HG02852 (cell line): ENCODE measurements at regions not wholly inside any gene's neighbourhood (a gene's known extent, or its start where the extent isn't known, plus 50 kb on each side); places are given as distances from the start of the nearest gene placed in this dataset.
"Not testable (repeated sequence)": the region's sequence is repeated elsewhere in the genome, so short reads cannot be mapped to it uniquely, and the experiment has no call there.

Source experiments
- ATAC-seq: cut with Tn5 transposase; IDR thresholded peaks from one replicate; pipeline ENCODE4 v1.9.1; 2021; ENCODE audit warnings: mild to moderate bottlenecking, moderate library complexity; ENCODE audit not compliant: unreplicated experiment

DNA sequence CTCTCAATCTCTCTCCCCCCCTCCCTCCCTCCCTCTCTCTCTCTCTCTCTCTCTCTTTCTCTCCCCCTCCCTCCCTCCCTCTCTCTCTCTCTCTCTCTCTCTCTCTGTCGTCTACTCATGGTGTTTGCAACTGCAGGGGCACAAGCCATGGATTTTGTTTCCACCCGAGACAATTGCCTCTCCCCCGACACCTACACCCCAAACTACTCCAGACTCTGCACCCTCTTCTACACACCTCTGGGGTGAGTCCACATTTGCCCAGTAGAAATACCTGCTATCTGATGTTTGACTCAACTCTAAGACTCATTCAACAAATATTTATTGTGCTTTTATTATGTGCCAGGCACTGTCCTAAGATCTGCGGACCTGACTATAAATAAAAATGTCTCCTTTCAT lies 93.7 kb downstream of the TMEM17 start:
- ATAC-seq = no peak

DNA sequence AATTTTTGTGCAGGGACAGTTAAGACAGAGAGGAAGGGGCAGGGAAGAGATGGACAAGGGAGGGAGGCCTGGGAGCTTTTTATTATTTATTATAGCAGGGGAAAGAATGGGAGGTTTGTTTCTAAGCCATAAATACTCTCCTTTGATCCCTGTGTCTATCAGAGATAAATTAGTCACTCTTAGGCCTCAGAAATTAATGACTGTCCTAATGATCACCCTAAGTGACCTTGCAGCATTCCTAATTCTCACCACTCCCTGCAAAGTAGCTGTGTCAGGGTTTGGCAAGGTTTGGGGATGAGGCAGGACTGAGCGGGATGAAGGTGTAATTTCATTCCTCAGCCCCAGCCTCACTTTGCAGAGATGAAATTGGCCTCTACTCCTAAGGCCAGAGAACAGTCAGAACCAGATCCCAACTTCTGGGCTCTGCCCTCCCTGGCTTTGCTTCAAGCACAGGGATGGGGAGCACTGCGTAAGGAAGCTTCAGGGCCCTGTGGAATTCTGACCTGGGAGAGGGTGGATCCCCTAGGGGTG lies 95.0 kb downstream of the TMEM17 start:
- no peak for ATAC-seq

DNA sequence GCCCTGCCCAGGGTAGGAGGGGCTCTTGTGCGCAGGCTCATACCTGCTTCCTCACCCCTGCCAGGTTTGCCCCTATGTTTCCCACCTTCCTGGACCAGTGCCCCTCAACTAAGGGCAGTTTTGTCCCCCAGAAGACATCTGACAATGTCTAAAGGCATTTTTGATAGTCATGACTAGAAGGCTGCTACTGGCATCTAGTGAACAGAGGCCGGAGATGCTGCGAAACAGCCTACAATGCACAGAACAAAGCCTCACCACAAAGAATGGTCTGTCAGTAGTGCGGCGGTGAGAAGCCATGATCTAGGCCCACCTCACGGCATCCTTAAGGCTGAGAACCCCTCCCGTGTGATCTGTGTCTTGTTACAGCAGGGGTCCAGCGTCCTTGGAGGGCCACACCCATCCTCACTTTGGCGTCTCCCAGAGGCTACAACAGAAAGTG lies 96.0 kb downstream of the TMEM17 start:
- ATAC-seq = no peak

DNA sequence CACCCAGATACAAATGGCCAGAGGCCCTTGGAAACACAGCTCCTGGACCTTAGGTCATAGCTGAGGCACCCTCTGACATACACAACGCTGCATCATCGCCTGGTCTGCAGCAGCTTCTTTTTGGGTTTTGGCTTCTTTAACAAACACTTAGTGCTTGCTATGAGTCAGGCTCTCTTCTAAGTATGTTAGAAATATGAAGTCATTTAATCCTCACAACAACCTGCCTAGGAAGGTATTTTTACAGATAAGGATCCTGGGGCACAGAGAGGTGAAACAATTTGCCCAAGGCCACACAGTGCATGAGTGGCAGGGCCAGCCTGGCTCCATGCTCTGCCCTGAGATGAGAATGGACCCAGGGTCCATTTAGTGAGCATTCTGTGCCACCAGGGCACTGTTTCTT lies 96.6 kb downstream of the TMEM17 start:
- ATAC-seq = no peak

GRCh38 chr2:62408241-62408677 lies 97.7 kb downstream of the TMEM17 start:
- ATAC-seq = no peak

DNA sequence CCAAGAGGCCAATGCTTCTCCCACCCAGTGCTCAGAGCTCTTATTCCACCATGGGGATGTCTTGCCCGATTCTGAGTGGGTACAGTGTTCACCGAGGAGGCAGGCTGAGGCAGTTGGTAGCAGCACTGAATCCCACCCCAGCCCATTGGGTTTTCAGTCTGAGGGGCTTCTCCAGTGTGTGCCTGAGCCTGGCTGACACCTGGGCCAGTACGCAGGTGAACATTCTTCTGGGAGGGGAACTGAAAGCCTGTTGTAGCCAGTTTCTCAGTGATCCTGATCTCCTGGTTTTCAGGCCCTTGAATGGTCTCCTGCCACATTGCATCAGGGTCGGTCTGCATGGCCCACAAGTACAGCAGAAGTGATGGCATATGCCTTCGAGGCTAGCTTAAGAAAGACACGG lies 98.2 kb downstream of the TMEM17 start:
- ATAC-seq = no peak

DNA sequence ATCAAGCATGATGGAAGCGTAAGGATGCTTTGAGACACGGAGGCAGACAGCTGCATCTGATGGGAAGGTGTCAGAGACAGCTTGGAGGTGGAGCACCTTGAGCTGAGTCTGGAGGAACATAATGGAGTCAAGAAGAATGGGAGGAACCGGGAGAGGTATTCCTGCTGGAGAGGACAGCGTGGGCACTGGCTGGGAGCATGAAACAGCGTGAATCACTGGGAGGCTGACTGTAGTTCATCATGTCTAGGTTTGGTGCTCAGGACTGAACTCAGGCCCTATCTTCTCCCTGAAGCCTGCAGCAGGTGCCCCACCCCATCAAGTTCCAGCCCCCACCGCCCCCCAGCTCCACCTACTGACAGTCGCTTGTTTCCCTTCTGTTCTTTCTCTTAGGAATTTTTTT lies 98.6 kb downstream of the TMEM17 start:
- ATAC-seq = no peak

DNA sequence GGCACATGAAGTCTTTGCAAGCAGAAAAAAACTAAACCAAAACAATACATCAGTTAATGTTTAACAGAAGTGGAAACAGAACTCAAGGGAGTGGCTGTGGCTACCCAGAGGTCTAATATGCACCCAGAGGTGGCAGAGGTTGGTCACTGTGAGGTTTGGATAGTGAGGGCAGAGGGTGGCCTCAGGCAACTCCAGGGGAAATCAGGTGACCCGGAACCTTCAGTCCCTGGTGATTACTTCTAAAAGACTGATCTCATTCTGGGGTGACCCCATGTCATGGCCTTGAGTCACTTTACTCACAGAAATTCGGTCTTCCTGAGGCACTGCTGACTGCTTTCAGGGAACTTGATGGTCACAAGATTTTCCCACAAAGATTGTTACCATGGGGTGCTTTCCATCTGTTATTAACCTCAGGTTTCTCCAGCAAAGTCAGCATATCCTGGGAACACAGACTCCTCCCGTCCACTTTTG lies 99.4 kb downstream of the TMEM17 start:
- ATAC-seq = no peak

- no peak for ATAC-seq
Measured at GRCh38 chr2:62404913-62405312, 101.1 kb downstream of the TMEM17 start.

DNA sequence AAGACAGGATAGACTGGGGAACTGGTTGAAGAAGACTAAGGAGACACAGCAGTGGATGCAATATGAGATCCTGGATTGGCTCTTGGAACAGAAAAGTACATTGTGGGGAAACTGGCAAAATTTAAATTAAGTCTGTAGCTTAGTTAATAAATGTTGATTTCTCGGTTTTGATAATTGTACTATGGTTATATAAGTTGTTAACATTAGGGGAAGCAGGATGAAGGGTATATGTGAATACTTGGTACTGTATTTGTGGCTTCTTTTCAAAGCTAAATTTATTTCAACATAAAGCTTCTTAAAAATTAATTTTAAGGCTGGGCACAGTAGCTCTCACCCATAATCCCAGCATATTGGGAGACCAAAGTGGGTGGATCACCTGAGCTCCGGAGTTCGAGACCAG lies 103.8 kb downstream of the TMEM17 start:
- no peak for ATAC-seq

DNA sequence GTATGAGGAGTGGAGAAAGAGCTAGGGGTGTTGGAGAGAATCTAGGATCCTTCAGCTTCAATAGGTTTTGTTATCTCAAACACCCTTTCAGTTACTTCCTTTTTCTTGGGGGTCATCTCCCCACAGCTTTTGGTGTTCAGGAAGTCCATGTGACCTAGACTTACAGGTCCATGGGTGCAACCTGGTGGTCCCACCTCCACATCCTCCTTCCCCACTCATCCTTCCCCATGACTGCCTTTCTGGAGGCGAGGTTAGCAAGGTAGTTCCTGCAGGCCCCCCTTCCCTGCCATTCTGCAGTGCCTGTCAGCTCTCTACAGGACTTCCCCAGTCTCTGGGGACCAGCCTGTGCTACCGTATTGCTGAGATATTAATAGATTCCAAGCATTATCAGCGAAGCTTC lies 107.6 kb downstream of the TMEM17 start:
- no peak for ATAC-seq

DNA sequence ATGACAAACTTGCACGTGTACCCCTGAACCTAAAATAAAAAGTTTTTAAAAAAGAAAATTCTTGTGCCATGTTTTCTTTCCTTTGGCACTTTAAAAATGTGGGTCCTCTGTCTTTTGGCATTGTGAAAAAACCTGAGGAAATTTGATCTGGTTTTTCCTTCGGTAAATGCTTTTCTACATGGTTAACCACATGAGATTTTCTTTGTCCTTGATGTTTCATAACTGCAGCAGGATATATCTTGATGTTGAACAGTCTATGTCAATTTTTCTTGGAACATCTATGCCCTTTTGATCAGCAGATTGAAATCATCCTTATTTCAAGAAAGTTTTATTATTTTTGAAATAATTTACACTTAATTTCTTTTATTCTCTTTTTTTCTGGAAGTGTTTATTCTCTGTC lies 109.1 kb downstream of the TMEM17 start:
- no peak for ATAC-seq

DNA sequence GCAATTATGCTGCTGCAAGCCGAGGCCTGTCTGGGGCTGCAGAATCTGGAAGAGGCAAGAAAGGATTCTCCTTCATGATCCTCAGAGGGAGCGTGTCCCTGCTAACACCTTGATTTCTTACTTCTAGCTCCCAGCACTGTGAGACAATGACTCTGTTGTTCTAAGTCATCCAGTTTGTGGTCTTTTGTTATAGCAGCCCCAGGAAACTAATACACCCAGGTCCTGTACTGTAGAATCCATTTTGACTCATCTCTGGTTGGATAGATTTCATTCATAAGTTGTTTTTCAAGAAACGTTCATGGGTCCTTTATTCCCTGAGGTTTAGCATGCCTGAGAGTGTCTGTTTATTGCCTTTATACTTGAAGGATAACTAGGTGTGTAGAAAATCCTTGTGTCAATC lies 112.7 kb downstream of the TMEM17 start:
- no peak for ATAC-seq

GRCh38 chr2:62391696-62392095 lies 114.3 kb downstream of the TMEM17 start:
- ATAC-seq = no peak

DNA sequence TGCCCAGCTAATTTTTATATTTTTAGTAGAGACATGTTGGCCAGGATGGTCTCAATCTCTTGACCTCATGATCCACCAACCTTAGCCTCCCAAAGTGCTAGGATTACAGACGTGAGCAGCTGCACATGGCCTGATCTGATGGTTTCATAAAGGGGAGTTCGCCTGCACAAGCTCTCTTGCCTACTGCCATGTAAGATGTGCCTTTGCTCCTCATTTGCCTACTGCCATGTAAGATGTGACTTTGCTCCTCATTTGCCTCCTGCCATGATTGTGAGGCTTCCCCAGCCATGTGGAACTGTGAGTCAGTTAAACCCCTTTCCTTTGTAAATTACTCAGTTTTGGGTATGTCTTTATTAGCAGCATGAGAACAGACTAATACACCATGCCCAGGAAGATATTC lies 119.6 kb downstream of the TMEM17 start:
- ATAC-seq = not testable (repeated sequence)

- ATAC-seq = no peak
Measured at GRCh38 chr2:62383846-62384245, 122.1 kb downstream of the TMEM17 start.

DNA sequence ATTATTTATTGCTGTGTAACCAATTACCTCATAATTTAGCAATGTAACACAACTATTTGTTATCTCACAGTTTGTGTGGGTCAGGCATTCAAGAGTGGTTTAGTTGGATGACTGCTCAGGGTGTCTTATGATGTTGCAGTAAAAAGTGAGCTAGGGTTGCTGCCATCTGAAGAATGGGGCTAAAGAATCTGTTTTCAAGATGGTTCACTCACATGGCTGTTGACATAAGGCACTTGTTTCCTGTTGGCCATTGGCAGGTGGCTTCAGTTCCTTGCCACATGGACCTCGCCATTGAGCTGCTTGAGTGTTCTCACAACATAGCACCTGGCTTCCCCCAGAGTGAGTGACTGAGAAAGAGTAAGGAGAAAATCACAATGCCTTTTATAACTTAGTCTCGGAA lies 123.2 kb downstream of the TMEM17 start:
- ATAC-seq = no peak

- ATAC-seq = no peak
Measured at GRCh38 chr2:62382122-62382521, 123.9 kb downstream of the TMEM17 start.

DNA sequence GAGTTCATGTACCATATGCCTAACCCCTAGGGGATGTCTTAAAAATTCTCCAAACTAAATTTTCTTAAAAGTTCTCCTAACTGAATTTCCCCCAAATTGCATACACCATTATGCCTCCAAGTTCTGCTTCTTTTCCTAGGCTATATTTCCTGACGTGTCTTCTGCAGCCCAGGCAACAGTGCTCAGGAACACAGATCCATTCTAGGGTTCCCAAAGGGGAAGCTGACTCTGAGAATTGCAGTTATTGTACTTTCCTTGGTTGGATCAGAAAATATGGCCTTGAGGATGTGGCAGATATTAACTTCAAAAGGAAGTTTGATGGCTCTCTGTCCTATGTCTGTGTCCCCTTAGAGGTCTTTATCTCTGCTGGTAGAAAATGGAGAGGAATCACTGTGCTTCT lies 124.3 kb downstream of the TMEM17 start:
- no peak for ATAC-seq

- ATAC-seq = no peak
Measured at GRCh38 chr2:62379566-62379965, 126.4 kb downstream of the TMEM17 start.

DNA sequence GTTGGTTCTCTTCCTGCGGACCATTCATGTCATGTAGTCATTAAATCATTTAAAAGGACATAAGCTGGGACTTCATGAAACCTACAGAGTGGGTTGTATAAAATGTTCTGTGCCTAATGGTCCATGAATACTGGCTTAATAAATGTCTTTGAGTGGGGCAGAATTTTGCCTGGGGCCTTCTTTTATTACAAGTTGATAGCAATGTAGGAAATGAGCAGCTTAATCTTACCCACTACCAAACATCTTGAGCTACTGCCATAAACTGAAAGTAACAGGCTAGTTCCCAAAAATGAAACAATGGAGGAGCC lies 130.9 kb downstream of the TMEM17 start:
- ATAC-seq = no peak

- no peak for ATAC-seq
Measured at GRCh38 chr2:62374301-62375112, 131.5 kb downstream of the TMEM17 start.

GRCh38 chr2:62372824-62373223 lies 133.2 kb downstream of the TMEM17 start:
- no peak for ATAC-seq
